HEK293 (cell line): ENCODE measurements at regions not wholly inside any gene's neighbourhood (a gene's known extent, or its start where the extent isn't known, plus 50 kb on each side); places are given as distances from the start of the nearest gene placed in this dataset.

ENCODE experiments used
- CTCF ChIP-seq: fragments of 450-650 bp; formaldehyde crosslinking; IDR thresholded peaks from 2 replicates; pipeline ENCODE4 v1.5.1; 2016; ENCODE audit warnings: missing biosample characterization, missing genetic modification characterization
- PATZ1 ChIP-seq: fragments of 450-650 bp; formaldehyde crosslinking; IDR thresholded peaks from 2 replicates; pipeline ENCODE4 v1.5.1; 2016; ENCODE audit warnings: missing biosample characterization, missing genetic modification characterization
- PRDM2 ChIP-seq: fragments of 450-650 bp; formaldehyde crosslinking; IDR thresholded peaks from 2 replicates; pipeline ENCODE4 v1.5.1; 2016; ENCODE audit warnings: missing biosample characterization, missing genetic modification characterization, borderline replicate concordance
- YY1 ChIP-seq: fragments of 450-650 bp; formaldehyde crosslinking; IDR thresholded peaks from 2 replicates; pipeline ENCODE4 v1.5.1; 2018; ENCODE audit warnings: missing biosample characterization, missing genetic modification characterization
- ZNF701 ChIP-seq: fragments of 450-650 bp; formaldehyde crosslinking; IDR thresholded peaks from 2 replicates; pipeline ENCODE4 v1.5.1; 2016; ENCODE audit warnings: missing biosample characterization, missing genetic modification characterization
- ZSCAN30 ChIP-seq: fragments of 450-650 bp; IDR thresholded peaks from 2 replicates; pipeline ENCODE4 v1.5.1; 2018; ENCODE audit warnings: missing biosample characterization, mild to moderate bottlenecking, missing genetic modification characterization, moderate library complexity

DNA sequence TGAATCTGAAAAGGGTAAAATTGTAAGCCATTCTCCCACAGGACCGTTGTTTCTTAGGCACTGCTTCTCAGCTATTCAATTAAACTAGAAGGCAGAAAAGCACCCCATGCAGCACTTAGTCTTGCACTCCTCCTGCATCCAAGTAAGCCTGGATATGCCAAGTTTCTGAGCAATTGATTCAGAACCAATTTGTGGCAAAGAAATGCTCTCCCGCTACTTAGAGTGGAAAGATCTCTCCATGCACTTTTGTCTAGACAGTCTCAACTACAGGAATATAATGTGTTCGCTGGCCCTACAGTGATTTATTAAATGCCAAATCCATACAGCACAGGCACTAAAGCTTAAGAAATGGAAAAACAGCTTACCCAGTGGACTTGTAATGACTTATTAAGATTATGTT lies 338.5 kb downstream of the HACE1 start:
- TF ChIP-seq ZNF701: no peak
- no peak for TF ChIP-seq CTCF (tag by site-specific recombination)
- TF ChIP-seq PRDM2 (tag by site-specific recombination): no peak
- no peak for TF ChIP-seq ZSCAN30
- no peak for TF ChIP-seq YY1 (tag by site-specific recombination)
- no peak for TF ChIP-seq PATZ1 (tag by site-specific recombination)
